Head of caudate nucleus (tissue), 42 donors: ENCODE measurements at regions not wholly inside any gene's neighbourhood (a gene's known extent, or its start where the extent isn't known, plus 50 kb on each side); places are given as distances from the start of the nearest gene placed in this dataset.
A peak's percentile ranks its signal among the peaks of the same experiment; 100 is the strongest.

Experiments
- DNase-seq, 42 donors: peaks; one replicate each; pipeline versions ENCODE4 v3.0.0 to v3.0.0-alpha.2; 2020 to 2021; ENCODE audit warnings: mixed read lengths in 7 of 42
- intact Hi-C: fragments of 100-400 bp; cut with DNase I; formaldehyde crosslinking; loops from one replicate; pipeline ENCODE4 v1.15.0; 2022

GRCh38 chr3:153003441-153003840 lies 158.6 kb upstream of the RAP2B start:
- intact Hi-C loops = no loop called here
- DNase-seq = no peak

- no peak for DNase-seq
- intact Hi-C loops = no loop called here
Observed at GRCh38 chr3:153003862-153004261, 158.2 kb upstream of the RAP2B start.

GRCh38 chr3:153008226-153008625 lies 153.8 kb upstream of the RAP2B start:
- intact Hi-C loops = no loop called here
- DNase-seq = no peak

DNA sequence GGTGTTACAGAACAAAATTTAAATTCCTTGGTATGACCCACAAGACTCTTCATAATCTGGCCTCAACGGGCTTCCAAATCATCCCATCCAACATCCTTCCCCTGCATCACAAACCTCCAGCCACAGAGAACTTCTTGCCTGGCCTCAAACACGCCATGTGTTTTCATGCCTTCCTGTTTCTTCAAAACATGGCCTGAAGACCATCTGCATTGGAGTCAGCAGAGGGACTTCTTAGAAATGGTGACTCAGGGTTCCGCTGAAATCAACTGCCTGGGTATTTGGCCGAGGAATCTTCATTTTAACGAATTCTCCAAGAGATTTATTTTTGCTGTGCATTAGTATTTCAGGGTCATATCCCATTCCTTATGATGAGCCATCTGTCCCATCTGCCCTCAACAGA lies 138.1 kb upstream of the RAP2B start:
- intact Hi-C loops = no loop called here
- no peak for DNase-seq

- no peak for DNase-seq
- intact Hi-C loops = no loop called here
Observed at GRCh38 chr3:153026026-153026425, 136.0 kb upstream of the RAP2B start.

GRCh38 chr3:153028381-153028780 lies 133.6 kb upstream of the RAP2B start:
- intact Hi-C loops = no loop called here
- peak in 4 of 42 donors; percentile 8 to 42 (median 11) for DNase-seq

- intact Hi-C loops = no loop called here
- no peak for DNase-seq
Observed at GRCh38 chr3:153029350-153029749, 132.7 kb upstream of the RAP2B start.

DNA sequence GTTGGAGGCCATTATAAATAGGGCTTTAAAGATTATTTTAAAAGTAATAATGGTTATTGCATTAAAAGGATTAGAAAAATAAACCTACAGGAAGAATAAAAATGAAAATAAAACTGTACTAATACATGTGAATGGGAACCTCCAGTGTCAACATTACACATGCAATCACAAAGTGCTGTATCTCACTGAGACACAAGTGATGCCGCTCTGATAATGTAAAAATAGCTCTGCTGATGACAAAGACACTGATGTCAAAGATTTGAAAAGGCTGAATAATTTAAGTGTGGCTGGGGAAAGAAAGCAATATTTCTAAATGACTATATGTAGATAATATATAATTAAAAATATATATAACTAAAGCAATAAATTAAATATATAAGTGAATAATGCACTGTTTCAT lies 129.1 kb upstream of the RAP2B start:
- peak in 1 of 42 donors; percentile 23 for DNase-seq
- intact Hi-C loops = no loop called here

GRCh38 chr3:153036846-153037245 lies 125.2 kb upstream of the RAP2B start:
- intact Hi-C loops = no loop called here
- DNase-seq = no peak

- DNase-seq = no peak
- intact Hi-C loops = no loop called here
Observed at GRCh38 chr3:153038367-153038766, 123.7 kb upstream of the RAP2B start.

- intact Hi-C loops = no loop called here
- DNase-seq = peak in 20 of 42 donors; percentile 10 to 61 (median 31)
Observed at GRCh38 chr3:153038779-153039178, 123.2 kb upstream of the RAP2B start.

- DNase-seq = no peak
- intact Hi-C loops = loop anchor here (10.0 kb wide), 1 partner anchor 724 kb away; no protein-coding TSS in a partner anchor
Observed at GRCh38 chr3:153041181-153041580, 120.8 kb upstream of the RAP2B start.

DNA sequence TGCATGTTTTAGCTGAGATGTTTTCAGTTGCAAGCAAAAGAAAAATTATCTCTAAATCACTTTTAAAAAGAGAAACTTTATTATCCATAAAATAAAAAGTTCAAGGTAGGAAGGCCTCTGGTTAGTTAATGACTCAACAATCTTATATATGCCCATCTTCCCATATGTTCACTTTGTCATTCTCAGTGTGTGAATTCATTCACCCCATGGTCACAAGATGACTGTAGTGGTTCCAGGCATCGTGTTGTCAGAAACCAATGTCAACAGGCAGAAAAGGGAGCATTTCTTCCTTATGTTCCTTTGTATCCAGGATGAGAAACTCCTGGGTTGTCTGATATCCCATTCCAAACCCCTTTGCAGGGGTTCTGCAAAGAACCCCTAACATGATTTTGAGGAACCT lies 119.9 kb upstream of the RAP2B start:
- intact Hi-C loops = loop anchor here (10.0 kb wide), 1 partner anchor 723 kb away; no protein-coding TSS in a partner anchor
- no peak for DNase-seq

DNA sequence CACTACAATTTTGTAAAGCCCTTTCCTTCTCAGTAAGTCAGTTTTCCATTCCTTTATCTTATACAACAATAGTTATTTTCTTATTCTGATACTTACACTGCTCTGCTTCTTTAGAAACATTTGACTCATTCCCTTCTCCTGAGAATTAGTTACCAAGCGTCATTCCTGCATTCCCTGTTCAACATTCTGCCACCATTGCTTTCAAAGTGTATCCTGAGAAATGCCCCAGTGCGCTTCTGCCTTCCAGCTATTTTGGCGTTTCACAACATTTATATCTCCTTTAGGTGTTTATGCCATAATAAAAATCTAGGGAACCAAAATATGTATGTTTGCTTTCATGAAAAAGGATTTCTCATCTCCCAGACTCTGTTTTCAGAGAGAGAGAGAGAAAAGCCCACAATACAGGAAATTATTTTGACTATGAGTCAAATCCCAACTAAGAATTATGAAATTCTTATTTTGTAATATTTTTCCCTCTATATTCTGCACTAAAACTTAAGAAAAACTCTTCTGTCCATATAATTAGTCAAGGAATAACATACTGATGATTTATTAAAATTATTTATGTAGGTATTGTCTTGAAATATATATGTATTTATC lies 118.2 kb upstream of the RAP2B start:
- no peak for DNase-seq
- intact Hi-C loops = loop anchor here (10.0 kb wide), 1 partner anchor 721 kb away; no protein-coding TSS in a partner anchor

DNA sequence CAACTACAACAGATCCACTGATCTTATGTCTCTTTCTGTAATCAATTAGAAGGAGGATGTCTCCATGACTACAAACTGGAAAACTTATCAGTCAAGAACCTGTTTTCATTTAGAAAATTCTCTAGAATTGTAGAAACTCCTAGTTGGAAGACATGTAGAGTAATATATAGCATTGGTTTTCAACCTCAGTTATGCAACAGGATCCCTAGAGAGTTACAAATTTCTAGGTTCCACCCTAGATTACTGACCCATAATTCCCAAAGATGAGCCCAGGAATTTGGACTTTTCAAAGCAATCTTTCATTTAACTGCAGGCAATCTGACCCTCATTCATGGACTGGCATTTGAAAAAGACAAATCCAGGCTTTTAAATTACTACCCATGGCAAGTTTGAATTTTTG lies 116.9 kb upstream of the RAP2B start:
- no peak for DNase-seq
- intact Hi-C loops = loop anchor here (10.0 kb wide), 1 partner anchor 720 kb away; no protein-coding TSS in a partner anchor

GRCh38 chr3:153050978-153051377 lies 111.0 kb upstream of the RAP2B start:
- intact Hi-C loops = no loop called here

GRCh38 chr3:153051427-153052095 lies 110.5 kb upstream of the RAP2B start:
- no peak for DNase-seq
- intact Hi-C loops = no loop called here

More at GRCh38 chr3:153050978-153051377, 111.0 kb upstream of the RAP2B start:
- no peak for DNase-seq

- intact Hi-C loops = no loop called here
Observed at GRCh38 chr3:153052096-153052460, 109.9 kb upstream of the RAP2B start.

GRCh38 chr3:153055217-153055616 lies 106.8 kb upstream of the RAP2B start:
- DNase-seq = no peak
- intact Hi-C loops = no loop called here

More at GRCh38 chr3:153052096-153052460, 109.9 kb upstream of the RAP2B start:
- DNase-seq = peak in 21 of 42 donors; percentile 8 to 65 (median 25)

- intact Hi-C loops = no loop called here
- DNase-seq = no peak
Observed at GRCh38 chr3:153055779-153056178, 106.2 kb upstream of the RAP2B start.
